ENCODE measurements at regions not wholly inside any gene's neighbourhood (a gene's known extent, or its start where the extent isn't known, plus 50 kb on each side); places are given as distances from the start of the nearest gene placed in this dataset.

DNA sequence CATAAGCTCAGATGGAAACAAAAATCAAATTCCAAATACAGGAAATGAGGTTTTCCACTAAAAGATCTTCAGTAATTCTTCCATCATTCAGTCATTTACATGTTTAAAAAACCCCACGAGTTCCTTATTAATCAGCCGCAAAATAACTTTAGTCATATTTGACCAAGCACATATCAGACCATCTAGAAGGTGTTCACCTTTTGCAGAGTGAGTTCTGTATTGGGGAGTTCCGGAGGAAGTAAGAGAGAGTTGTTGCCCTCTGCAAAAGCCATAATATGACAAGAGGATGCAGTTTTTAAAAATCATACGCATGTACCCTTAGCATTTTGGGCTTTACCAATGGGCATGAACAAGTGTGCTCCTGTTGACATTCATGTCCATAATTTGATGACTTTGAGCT, 61.6 kb downstream of the CCR1 start:
- peak; percentile 15 for DNase-seq

- DNase-seq: no peak
Measured at GRCh38 chr3:46146021-46146420, 62.1 kb downstream of the CCR1 start.

GRCh38 chr3:46145147-46145546, 63.0 kb downstream of the CCR1 start:
- no peak for DNase-seq

- DNase-seq: no peak
Measured at GRCh38 chr3:46143951-46144473, 64.1 kb downstream of the CCR1 start.

DNA sequence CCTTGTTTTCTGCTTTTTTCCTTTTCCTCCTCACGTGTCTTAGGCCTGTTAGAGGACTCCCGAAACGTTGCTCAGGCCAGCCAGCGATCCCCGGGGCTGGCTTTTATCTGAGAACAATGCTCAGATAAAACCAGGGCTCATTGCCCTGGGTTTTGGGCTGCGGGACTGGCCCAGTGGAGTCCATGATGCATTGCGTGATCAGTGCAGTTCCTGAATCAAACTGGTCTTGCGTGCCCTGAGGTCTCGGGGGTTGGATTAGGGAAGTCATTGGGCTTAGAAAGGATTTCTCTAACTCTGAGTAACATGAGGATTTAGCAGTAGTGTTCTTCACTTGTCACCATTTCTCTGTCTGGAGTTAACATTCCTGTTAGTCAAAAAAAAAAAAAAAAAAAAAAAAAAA, 66.3 kb downstream of the CCR1 start:
- DNase-seq: no peak

DNA sequence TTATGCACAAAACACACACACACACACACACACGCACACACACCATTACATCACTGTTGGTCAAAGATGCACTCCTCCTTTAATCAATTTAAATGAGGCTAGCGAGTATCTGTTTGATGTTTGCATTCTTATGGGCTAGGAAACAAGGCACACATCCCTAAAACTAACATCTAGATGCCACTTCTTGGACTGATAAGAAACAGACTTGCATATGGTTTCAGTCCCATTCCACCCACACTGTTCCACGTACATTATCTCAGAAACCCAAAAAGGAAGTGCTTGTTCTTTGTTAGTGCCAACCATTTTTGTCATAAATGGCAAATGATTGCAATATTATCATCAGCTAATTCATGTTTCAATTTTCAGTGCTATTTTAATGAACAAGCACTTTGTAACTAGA, 69.5 kb downstream of the CCR1 start:
- DNase-seq: no peak

- no peak for DNase-seq
Measured at GRCh38 chr3:46135475-46135874, 72.6 kb downstream of the CCR1 start.

- DNase-seq: no peak
Measured at GRCh38 chr3:46133285-46133684, 74.8 kb downstream of the CCR1 start.

GRCh38 chr3:46132565-46132964, 75.5 kb downstream of the CCR1 start:
- no peak for DNase-seq

DNA sequence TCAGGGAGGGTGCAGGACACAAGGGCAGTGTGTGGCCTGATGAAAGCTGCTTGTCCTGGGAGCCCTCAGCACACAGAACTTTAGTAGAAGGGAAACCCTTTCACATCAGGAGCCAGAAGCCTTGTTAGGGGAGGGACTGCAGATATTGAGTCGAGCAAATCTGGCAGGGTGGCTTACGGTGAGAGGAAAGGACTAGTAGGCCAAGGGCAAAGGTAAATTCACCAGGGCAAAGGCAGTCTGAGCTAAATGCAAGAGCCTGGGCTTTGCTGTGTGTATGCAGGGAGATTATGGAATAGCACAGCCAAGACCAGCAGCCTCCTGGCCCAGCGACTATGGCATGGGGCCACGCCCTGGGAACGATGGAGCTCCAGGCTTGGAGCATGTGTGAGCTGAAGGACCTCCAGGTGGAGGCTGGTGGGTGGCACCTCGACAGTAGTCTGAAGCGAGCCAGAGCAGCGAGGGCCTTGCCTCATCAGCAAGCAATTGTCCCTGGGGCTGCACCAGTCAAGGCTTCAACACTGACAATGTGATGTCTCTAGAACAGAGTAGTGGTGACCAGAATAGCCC, 76.1 kb downstream of the CCR1 start:
- no peak for DNase-seq

GRCh38 chr3:46130631-46131310, 77.3 kb downstream of the CCR1 start:
- DNase-seq: no peak

- peak; percentile 28 for DNase-seq
Measured at GRCh38 chr3:46129588-46130272, 78.4 kb downstream of the CCR1 start.

DNA sequence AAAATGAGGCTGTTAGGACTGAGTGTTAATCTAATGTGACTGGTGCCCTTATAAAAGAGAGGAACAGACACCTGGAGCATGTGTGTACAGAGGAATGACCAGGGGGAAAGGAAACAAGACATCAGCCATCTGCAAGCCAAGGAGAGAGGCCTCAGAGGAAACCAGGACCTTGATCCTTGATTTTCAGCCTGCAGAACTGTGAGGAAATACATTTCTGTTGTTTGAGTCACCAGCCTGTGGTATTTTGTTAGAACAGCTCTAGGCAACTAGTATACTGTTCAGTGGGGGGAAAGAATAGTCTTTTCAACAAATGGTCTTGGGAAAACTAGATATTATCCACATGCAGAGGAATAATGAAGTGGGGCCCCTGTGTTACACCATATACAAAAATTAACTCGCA, 80.6 kb downstream of the CCR1 start:
- DNase-seq: no peak

GRCh38 chr3:46124216-46125177, 83.6 kb downstream of the CCR1 start:
- DNase-seq: no peak

DNA sequence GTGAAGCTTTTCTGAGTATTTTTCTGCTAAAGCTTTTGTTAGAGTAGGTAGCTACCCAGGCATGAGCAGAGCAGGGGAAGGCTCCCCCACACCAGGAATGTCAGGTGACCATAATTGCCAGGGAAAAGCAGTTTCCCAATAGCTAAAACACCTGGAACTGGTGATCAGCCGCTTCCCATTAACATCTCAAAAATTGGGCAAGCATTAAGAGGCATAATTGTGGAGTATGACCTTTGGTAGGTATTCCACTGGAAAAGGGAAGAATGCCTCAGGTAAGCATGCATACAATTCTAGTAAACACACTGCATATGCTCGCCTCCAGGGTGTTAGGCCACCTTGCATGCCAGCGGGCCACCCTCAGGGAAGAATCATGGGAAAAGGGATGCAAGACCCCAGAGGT, 84.5 kb downstream of the CCR1 start:
- DNase-seq: no peak

GRCh38 chr3:46122091-46122490, 86.0 kb downstream of the CCR1 start:
- DNase-seq: no peak

GRCh38 chr3:46120983-46121382, 87.1 kb downstream of the CCR1 start:
- DNase-seq: no peak

- DNase-seq: no peak
Measured at GRCh38 chr3:46119709-46120498, 88.2 kb downstream of the CCR1 start.

- no peak for DNase-seq
Measured at GRCh38 chr3:46119253-46119652, 88.9 kb downstream of the CCR1 start.

DNA sequence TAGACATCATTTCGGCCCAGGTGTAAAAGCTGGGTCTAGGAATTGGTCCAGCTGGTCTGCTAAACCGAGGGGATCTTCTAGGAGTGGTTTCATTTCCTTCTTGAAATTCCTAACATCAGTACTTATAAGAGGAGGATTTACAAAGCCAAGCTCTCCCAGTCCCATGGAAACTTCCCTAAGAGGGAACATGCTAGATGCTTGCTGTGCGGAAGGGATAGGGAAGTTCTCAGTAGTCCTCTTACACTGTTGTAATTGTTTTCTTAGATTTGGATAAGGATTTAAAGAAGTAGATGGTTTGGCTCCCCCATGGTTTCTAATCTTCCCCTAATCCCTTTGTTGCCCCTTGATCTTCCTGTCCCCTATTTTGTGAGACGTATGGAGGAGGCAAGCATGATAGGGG, 89.7 kb upstream of the XCR1 start:
- DNase-seq: no peak

- no peak for DNase-seq
Measured at GRCh38 chr3:46114323-46114988, 87.2 kb upstream of the XCR1 start.

DNA sequence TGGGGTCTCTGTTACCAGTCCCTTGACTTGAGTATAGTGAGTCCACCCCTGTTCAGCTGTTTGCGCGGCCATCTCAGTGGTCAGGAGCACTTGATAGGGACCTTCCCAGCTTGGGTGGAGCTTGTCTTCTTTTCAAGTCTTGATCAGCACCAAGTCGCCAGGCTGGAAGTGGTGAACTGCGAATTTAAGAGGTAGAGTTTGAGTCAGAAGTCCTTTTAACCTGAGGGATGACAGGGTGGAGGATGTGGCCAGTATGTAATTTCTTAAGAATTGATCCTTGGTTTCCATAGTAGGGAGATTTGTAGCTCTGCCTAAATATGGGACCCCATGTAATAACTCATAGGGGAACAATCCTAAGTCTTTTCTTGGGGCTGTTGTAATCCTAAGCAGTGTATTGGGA, 86.3 kb upstream of the XCR1 start:
- DNase-seq: no peak

Data from CD4-positive, alpha-beta T cell treated with Interleukin-10 for 1 hour (primary cell).